ENCODE measurements at regions not wholly inside any gene's neighbourhood (a gene's known extent, or its start where the extent isn't known, plus 50 kb on each side); places are given as distances from the start of the nearest gene placed in this dataset.
"Not testable (repeated sequence)": the region's sequence is repeated elsewhere in the genome, so short reads cannot be mapped to it uniquely, and the experiment has no call there.

- no peak for DNase-seq (ENCODE audit: low spot score)
These were observed 271.5 kb upstream of the C16orf82 start for GRCh38 chr16:26795184-26795583.

- no peak for DNase-seq (ENCODE audit: low spot score)
These were observed 265.1 kb upstream of the C16orf82 start for GRCh38 chr16:26801628-26802027.

GRCh38 chr16:26802440-26802839, 264.3 kb upstream of the C16orf82 start:
- no peak for DNase-seq (ENCODE audit: low spot score)

DNA sequence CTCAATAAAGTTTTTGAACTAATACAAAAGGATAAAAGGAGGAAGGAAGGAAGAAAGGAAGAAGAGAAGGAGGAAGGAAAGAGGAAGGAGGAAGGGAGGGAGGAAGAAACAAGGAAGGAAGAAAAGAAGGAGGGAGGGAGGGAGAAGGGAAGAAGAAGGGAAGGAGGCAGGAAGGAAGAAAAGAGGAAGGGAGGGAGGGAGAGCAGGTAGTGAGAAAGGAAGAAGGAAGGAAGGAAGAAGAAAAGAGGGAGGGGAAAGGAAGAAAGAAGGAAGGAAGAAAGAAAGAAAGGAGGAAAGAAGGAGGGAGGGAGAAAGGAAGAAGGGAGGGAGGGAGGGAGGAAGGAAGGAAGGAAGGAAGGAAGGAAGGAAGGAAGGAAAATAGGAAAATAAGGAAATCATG, 263.8 kb upstream of the C16orf82 start:
- DNase-seq (ENCODE audit: low spot score): no peak

DNA sequence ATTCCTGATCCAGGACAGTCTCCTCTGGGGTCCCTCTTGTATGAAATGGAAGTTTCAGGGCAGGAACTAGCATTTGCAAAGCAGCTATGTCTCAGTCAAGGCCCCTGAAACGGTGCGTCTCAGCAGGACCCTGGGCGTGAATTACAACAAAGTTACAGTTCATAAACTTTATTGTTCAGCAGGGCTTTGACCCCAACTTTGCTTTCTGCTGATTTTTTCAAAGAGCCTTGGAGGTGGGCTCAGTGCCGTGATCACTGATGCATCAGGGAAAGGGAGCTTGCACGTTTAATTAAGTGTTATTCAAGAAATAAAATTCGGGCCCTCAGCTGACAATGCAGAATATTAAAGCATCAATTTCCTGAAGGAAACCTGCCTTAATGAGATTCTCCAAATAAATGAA, 260.1 kb upstream of the C16orf82 start:
- DNase-seq (ENCODE audit: low spot score): no peak

- no peak for DNase-seq (ENCODE audit: low spot score)
These were observed 257.3 kb upstream of the C16orf82 start for GRCh38 chr16:26809461-26809860.

- no peak for DNase-seq (ENCODE audit: low spot score)
These were observed 250.5 kb upstream of the C16orf82 start for GRCh38 chr16:26816266-26816665.

GRCh38 chr16:26816885-26817571, 249.7 kb upstream of the C16orf82 start:
- no peak for DNase-seq (ENCODE audit: low spot score)

GRCh38 chr16:26818393-26818792, 248.3 kb upstream of the C16orf82 start:
- no peak for DNase-seq (ENCODE audit: low spot score)

DNA sequence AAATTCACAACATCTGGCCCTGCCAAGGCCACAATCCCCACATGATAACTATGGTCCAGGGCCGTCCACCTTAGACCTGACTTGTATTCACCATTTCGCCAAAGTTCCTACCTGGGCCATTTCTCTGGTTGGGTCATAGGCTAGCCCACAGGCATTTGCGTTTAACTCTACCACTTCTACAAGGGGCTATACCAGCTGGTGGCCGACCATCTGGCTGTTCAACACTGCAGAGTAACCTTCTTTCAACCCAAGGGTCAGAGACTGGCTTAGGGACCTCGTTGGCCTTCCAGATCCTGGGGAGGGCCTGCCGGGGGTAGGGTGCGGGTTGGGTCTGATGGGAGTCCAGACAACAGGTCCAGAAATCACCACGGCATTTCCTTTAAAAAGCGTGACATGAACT, 242.3 kb upstream of the C16orf82 start:
- peak; percentile 27 for DNase-seq (ENCODE audit: low spot score)

DNA sequence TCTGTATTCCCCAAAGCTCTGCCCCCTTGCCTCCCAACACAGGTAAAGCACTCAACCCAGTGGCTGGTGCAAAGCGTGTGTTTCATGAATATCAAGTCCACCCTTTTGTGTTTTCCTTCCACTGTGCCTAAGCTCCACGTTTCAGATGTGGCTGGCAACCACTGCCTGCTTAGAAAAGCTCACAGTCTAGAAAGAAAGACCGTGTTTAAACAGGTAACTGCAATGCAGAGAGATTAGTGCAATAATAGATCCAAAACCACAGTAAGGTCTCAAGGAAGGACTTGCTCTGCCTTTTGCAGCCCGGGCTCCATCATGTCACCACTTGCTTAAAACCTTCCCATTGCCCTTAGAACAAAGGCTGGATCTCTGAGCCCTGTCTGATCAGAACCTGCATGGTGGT, 240.2 kb upstream of the C16orf82 start:
- DNase-seq (ENCODE audit: low spot score): peak; percentile 13

DNA sequence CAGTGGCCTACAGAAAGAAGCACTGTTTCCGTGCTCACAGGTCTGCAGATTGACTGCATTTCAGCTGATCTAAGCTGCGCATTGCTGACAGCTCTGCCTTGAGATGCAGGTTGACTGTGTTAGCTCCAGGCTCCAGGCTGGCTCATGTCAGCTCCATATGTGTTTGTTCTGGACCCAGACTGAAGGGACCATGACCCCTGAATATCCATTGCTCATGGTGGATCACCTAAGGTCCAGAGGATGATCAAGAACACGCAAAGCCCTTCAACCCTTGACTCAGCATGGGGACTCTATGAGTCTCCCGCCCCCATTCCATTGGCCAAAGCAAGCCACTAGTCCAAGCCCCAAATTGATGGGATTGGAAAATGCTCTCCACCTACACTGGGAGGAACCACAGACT, 239.3 kb upstream of the C16orf82 start:
- no peak for DNase-seq (ENCODE audit: low spot score)

GRCh38 chr16:26830428-26831127, 236.1 kb upstream of the C16orf82 start:
- no peak for DNase-seq (ENCODE audit: low spot score)

DNA sequence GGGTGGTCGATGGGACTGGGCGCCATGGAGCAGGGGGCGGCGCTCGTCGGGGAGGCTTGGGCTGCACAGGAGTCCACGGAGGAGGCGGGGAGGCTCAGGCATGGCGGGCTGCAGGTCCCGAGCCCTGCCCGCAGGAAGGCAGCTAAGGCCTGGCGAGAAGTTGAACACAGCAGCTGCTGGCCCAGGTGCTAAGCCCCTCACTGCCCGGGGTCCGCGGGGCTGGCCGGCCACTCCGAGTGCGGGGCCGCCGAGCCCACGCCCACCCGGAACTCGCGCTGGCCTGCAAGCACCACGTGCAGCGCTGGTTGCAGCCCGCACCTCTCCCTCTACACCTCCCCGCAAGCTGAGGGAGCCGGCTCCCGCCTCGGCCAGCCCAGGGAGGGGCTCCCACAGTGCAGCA, 230.6 kb upstream of the C16orf82 start:
- peak; percentile 26 for DNase-seq (ENCODE audit: low spot score)

- peak; percentile 15 for DNase-seq (ENCODE audit: low spot score)
These were observed 227.8 kb upstream of the C16orf82 start for GRCh38 chr16:26838931-26839330.

- peak; percentile 17 for DNase-seq (ENCODE audit: low spot score)
These were observed 226.0 kb upstream of the C16orf82 start for GRCh38 chr16:26840691-26841090.

GRCh38 chr16:26856271-26856670, 210.5 kb upstream of the C16orf82 start:
- DNase-seq (ENCODE audit: low spot score): no peak

DNA sequence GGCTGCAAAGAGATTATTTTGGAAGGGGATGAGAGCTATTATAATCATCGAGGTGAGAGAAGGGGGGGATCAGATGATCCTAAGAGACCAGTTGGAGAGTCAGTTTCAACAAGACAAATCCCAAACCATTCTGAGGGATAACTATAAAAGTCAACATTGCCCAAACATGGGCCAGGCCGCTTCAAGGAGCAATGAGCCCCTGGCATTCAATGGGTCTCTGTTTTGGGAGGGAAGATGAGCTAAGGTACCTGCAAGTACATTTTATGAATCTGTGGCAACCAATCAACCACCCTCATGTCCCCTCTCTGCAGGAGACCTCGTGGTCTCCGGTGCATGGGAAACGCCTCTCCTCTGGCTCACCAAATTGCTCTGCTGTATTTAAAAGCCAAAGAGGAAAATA, 209.9 kb upstream of the C16orf82 start:
- no peak for DNase-seq (ENCODE audit: low spot score)

DNA sequence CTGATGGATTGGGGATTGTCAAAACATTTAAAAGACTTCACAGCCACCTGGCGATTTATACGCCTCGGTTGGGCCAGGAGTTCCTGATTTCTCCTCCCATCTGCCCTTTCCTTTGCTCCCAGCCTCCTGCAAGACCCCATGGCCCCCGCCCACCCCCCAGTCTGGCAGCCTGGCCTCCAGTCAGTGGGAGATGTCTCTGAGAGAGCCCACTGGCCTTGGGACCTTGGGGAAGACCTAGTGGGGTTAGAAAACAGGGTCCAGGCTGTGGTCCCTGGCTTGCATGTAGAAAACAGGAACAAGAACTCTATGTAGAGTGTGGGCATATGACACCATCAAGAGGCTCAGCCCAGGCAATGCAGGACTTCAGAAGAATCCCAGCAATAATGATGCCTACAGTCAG, 209.4 kb upstream of the C16orf82 start:
- DNase-seq (ENCODE audit: low spot score): no peak

DNA sequence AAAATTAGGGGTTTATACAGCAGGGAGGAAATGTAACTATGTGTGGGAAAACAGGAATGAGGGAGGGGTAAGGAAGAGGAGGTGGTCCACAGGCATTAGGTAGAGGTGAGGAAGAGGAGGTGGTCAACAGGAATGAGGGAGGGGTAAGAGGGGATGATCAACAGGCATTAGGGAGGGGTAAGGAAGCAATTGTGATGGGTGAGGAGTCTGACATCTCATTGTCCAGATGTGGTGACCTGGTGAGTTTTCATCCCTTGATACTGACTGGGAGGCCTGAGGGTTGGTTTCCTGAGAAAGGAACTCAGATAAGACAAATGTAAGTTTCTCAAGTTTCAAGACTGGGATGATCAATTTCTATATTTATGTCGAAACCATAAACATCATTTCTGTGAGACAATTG, 206.2 kb upstream of the C16orf82 start:
- DNase-seq (ENCODE audit: low spot score): peak; percentile 16

GRCh38 chr16:26863931-26864330, 202.8 kb upstream of the C16orf82 start:
- no peak for DNase-seq (ENCODE audit: low spot score)

GRCh38 chr16:26874318-26874717, 192.4 kb upstream of the C16orf82 start:
- not testable (repeated sequence) for DNase-seq (ENCODE audit: low spot score)

DNA sequence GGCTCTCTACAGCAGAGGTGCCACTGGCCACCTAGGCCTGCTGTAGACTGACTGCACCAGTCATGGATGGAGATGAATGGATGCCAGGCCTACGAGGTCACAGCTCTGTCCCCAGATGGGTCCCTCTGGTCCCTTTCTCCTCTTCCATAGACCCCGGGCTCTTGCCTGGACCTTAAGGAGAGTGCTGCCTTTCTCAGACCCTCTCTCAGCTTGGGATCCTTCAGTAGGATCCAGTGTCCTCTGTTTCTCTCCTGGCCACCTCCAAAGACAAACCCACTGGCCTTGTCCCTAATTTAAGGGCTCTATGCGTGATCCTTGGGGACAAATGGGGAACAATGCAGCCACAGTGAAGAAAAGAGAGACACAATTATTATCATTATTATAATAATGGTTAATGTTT, 189.3 kb upstream of the C16orf82 start:
- no peak for DNase-seq (ENCODE audit: low spot score)

DNA sequence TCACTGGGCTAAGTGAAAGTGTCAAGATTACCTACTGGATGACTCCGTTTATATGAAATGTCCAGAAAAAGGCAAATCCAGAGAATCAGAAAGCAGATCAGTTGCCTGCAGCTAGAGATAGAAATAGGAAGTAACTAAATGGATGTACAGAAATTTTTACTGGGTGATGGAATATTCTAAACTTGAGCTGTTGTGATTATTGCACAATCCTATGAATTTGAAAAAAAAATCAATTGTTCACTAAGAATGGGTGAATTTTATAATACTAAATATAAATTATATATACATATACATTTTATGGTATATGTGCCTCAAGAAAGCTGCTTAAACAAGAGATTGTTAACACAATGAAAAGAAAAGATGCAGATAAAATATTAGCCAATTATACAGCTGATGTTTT, 181.1 kb upstream of the C16orf82 start:
- DNase-seq (ENCODE audit: low spot score): no peak
